HCT116 (cell line): ENCODE measurements at regions not wholly inside any gene's neighbourhood (a gene's known extent, or its start where the extent isn't known, plus 50 kb on each side); places are given as distances from the start of the nearest gene placed in this dataset.
A peak's percentile ranks its signal among the peaks of the same experiment; 100 is the strongest.
"Not testable (repeated sequence)": the region's sequence is repeated elsewhere in the genome, so short reads cannot be mapped to it uniquely, and the experiment has no call there.

Experiments used
- ATAC-seq: fragments of 200-7000 bp; cut with Tn5 transposase; 2 replicates; pipeline ENCODE4 v1.9.1; 2020; ENCODE audit warnings: mild to moderate bottlenecking, moderate library complexity
- BruUV-seq: library from RNA; stranded (reverse); fragments of 400-500 nt; replicated peaks from 2 replicates; lab custom pipeline; 2021; lab: Mats Ljungman, UMichigan
- CTCF ChIA-PET: fragments of 300-600 bp; sonication (Branson Sonifier 250); formaldehyde crosslinking; loops from one replicate; lab custom pipeline; 2021; ENCODE audit warnings: antibody characterized with exemption; lab: Charles Lee
- POLR2A ChIA-PET: fragments of 300-600, 350-600 bp; sonication (Branson Sonifier 250); formaldehyde crosslinking; loops from one replicate; lab custom pipeline; 2021; ENCODE audit warnings: antibody characterized with exemption; lab: Charles Lee
- RAD21 ChIA-PET, 2 experiments: fragments of 300-600 bp; sonication (Branson Sonifier 250); formaldehyde crosslinking; loops; one replicate each; lab custom pipeline; 2023; ENCODE audit warnings: low total read pairs in 2 of 2; ENCODE audit not compliant: uncharacterized antibody in 2 of 2, unreplicated experiment in 2 of 2, low non-redundant PET in 1 of 2; lab: Charles Lee
- DNase-seq: peaks from one replicate; pipeline ENCODE4 v3.0.0-alpha.2; 2010; ENCODE audit warnings: low read depth, low spot score
- H2AFZ ChIP-seq: fragments of 200-600 bp; shearing (Covaris generic), sonication (generic); 2 replicates; pipeline ENCODE4 v1.6.1; 2017; ENCODE audit warnings: low read depth, mixed run types, mixed read lengths, antibody characterized with exemption, low read length; ENCODE audit not compliant: poor library complexity, severe bottlenecking
- H3K27ac ChIP-seq: 2 replicates; pipeline ENCODE4 v1.5.1; 2012; ENCODE audit warnings: low read depth, low read length
- H3K27me3 ChIP-seq: fragments of 200-600 bp; sonication (generic); 2 replicates; pipeline ENCODE4 v1.6.1; 2016; ENCODE audit warnings: mixed run types, low read length, mixed read lengths; ENCODE audit not compliant: insufficient read depth
- H3K36me3 ChIP-seq, 2 experiments: fragments of 200-500 bp in 1 of 2; fragments of 200-600 bp in 1 of 2; sonication (Bioruptor generic) in 1 of 2; sonication (generic) in 1 of 2; 2 replicates each; pipeline versions ENCODE4 v1.5.1 to v1.6.1; 2014 to 2016; ENCODE audit warnings: low read length in 2 of 2, inconsistent platforms in 1 of 2, mixed read lengths in 1 of 2, mixed run types in 1 of 2; ENCODE audit not compliant: insufficient read depth in 2 of 2, control insufficient read depth in 1 of 2
- H3K4me1 ChIP-seq, 2 experiments: fragments of 200-600 bp in 1 of 2; sonication (generic) in 1 of 2; 2 replicates each; pipeline versions ENCODE4 v1.5.1 to v1.6.1; 2012 to 2017; ENCODE audit warnings: low read length in 2 of 2, inconsistent platforms in 1 of 2, mild to moderate bottlenecking in 1 of 2, mixed read lengths in 1 of 2, mixed run types in 1 of 2, moderate library complexity in 1 of 2; ENCODE audit not compliant: insufficient read depth in 2 of 2, control insufficient read depth in 1 of 2
- H3K4me2 ChIP-seq: fragments of 200-600 bp; sonication (generic); 2 replicates; pipeline ENCODE4 v1.6.1; 2017; ENCODE audit warnings: mixed run types, low read length, mixed read lengths
- H3K4me3 ChIP-seq, 2 experiments: fragments of 200-600 bp in 1 of 2; sonication (generic) in 1 of 2; replicated peaks in 1 of 2; 2 replicates each; pipeline ENCODE4 v1.5.1; 2011 to 2016; ENCODE audit warnings: low read length in 2 of 2, control low read depth in 1 of 2, low read depth in 1 of 2, mild to moderate bottlenecking in 1 of 2, mixed read lengths in 1 of 2, mixed run types in 1 of 2
- H3K79me2 ChIP-seq: fragments of 200-600 bp; sonication (generic); 2 replicates; pipeline ENCODE4 v1.6.1; 2017; ENCODE audit warnings: mild to moderate bottlenecking, mixed run types, low read length, moderate library complexity, mixed read lengths; ENCODE audit not compliant: insufficient read depth
- H3K9ac ChIP-seq: fragments of 200-600 bp; sonication (generic); 2 replicates; pipeline ENCODE4 v1.6.1; 2016; ENCODE audit warnings: low read length, mixed read lengths
- H3K9me2 ChIP-seq: fragments of 200-600 bp; sonication (generic), shearing (Covaris generic); 2 replicates; pipeline ENCODE4 v1.6.1; 2017; ENCODE audit warnings: mixed run types, mild to moderate bottlenecking, moderate library complexity; ENCODE audit not compliant: insufficient read depth
- H3K9me3 ChIP-seq, 2 experiments: fragments of 200-500 bp in 1 of 2; fragments of 200-600 bp in 1 of 2; sonication (Bioruptor generic) in 1 of 2; sonication (generic) in 1 of 2; 2 replicates each; pipeline ENCODE4 v1.6.1; 2014 to 2017; ENCODE audit warnings: low read length in 2 of 2, mixed read lengths in 2 of 2, inconsistent platforms in 1 of 2, low read depth in 1 of 2, mild to moderate bottlenecking in 1 of 2, mixed run types in 1 of 2, moderate library complexity in 1 of 2; ENCODE audit not compliant: control insufficient read depth in 1 of 2, insufficient read depth in 1 of 2
- H4K20me1 ChIP-seq: fragments of 200-600 bp; sonication (generic), shearing (Covaris generic); 2 replicates; pipeline ENCODE4 v1.6.1; 2017; ENCODE audit warnings: mixed run types, mild to moderate bottlenecking, moderate library complexity; ENCODE audit not compliant: insufficient read depth
- RAD21 ChIP-seq: IDR thresholded peaks from 2 replicates; pipeline ENCODE4 v1.6.1; 2012; ENCODE audit warnings: low read depth, mild to moderate bottlenecking
- intact Hi-C: fragments of 100-400 bp; cut with micrococcal nuclease; formaldehyde crosslinking; loops from 2 replicates; pipeline ENCODE4 v1.10.0; 2022
- TF ChIP-seq, protein P1 (sequence below), 3 experiments: fragments of 200-600 bp in 1 of 3; sonication (generic) in 1 of 3; IDR thresholded peaks in 2 of 3; conservative IDR thresholded peaks in 1 of 3; 2 replicates each; pipeline ENCODE4 v1.5.1; 2012 to 2017; ENCODE audit warnings: low read depth in 2 of 3, low read length in 2 of 3, antibody characterized with exemption in 1 of 3, borderline replicate concordance in 1 of 3, control low read depth in 1 of 3, mild to moderate bottlenecking in 1 of 3, mixed read lengths in 1 of 3, mixed run types in 1 of 3, moderate library complexity in 1 of 3; ENCODE audit not compliant: insufficient read depth in 1 of 3

DNA sequence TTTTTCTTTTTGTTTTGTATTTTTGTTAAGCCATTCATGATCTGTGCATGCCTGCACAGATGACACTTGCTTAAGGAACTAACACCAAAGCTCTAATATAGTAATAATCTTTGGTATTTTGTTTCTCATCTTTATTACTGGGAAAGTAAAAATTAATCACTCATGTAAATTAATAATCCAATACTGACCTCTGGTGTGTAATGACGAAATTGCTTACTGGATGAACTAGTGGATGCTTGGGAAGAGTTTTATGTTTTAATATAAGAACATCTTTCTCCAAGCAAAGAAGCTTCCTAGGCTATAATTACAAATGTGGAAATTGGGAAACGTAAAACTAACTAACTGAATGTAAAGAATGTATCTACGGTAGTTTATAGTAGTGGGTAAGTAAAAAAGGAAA is 147.9 kb downstream of the POTEC start:
- ATAC-seq, H3K27ac ChIP-seq, H3K27me3 ChIP-seq, H3K9me3 ChIP-seq, H3K79me2 ChIP-seq, DNase-seq, CTCF ChIA-PET, H3K9ac ChIP-seq, H3K4me2 ChIP-seq, POLR2A ChIA-PET, H3K4me1 ChIP-seq, H3K36me3 ChIP-seq, H2AFZ ChIP-seq, BruUV-seq, H3K4me3 ChIP-seq, RAD21 ChIA-PET, H4K20me1 ChIP-seq, H3K9me2 ChIP-seq: not testable (repeated sequence)
- intact Hi-C loops: loop anchor here (5.0 to 10.0 kb wide), 2 partner anchors 218 to 581 kb away; no protein-coding TSS in a partner anchor
- TF ChIP-seq, protein P1, sequence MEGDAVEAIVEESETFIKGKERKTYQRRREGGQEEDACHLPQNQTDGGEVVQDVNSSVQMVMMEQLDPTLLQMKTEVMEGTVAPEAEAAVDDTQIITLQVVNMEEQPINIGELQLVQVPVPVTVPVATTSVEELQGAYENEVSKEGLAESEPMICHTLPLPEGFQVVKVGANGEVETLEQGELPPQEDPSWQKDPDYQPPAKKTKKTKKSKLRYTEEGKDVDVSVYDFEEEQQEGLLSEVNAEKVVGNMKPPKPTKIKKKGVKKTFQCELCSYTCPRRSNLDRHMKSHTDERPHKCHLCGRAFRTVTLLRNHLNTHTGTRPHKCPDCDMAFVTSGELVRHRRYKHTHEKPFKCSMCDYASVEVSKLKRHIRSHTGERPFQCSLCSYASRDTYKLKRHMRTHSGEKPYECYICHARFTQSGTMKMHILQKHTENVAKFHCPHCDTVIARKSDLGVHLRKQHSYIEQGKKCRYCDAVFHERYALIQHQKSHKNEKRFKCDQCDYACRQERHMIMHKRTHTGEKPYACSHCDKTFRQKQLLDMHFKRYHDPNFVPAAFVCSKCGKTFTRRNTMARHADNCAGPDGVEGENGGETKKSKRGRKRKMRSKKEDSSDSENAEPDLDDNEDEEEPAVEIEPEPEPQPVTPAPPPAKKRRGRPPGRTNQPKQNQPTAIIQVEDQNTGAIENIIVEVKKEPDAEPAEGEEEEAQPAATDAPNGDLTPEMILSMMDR (IDR thresholded peaks at IDR 0.05 in 2 of 3, conservative IDR thresholded peaks at IDR 0.05 in 1 of 3; ENCODE audit: borderline replicate concordance in 1 of 3, insufficient read depth in 1 of 3, low read depth in 2 of 3, low read length in 2 of 3): peak in 2 of 3 experiments; percentile 28 to 31; a peak in 2 of 6 replicates
- TF ChIP-seq RAD21: peak; percentile 27; the same call in 1 of the 2 replicates

- DNase-seq, H3K27me3 ChIP-seq, H3K36me3 ChIP-seq, POLR2A ChIA-PET, H3K4me3 ChIP-seq, BruUV-seq, H2AFZ ChIP-seq, H3K4me2 ChIP-seq, H3K9ac ChIP-seq, H3K79me2 ChIP-seq, CTCF ChIA-PET, H3K4me1 ChIP-seq, H3K9me3 ChIP-seq, RAD21 ChIA-PET, H4K20me1 ChIP-seq, H3K9me2 ChIP-seq, ATAC-seq, H3K27ac ChIP-seq: not testable (repeated sequence)
- intact Hi-C loops: loop anchor here (10.0 kb wide), 1 partner anchor 579 kb away; no protein-coding TSS in a partner anchor
These were observed 149.8 kb downstream of the POTEC start for GRCh38 chr18:14393563-14394103.

- RAD21 ChIA-PET, H3K9me2 ChIP-seq, H3K27ac ChIP-seq, CTCF ChIA-PET, ATAC-seq, H3K4me2 ChIP-seq, H3K79me2 ChIP-seq, H3K36me3 ChIP-seq, H3K27me3 ChIP-seq, H2AFZ ChIP-seq, H3K9me3 ChIP-seq, POLR2A ChIA-PET, H3K4me3 ChIP-seq, H4K20me1 ChIP-seq, H3K4me1 ChIP-seq, DNase-seq, H3K9ac ChIP-seq, BruUV-seq: not testable (repeated sequence)
- intact Hi-C loops: loop anchor here (10.0 kb wide), 1 partner anchor 578 kb away; no protein-coding TSS in a partner anchor
These were observed 150.8 kb downstream of the POTEC start for GRCh38 chr18:14392604-14393003.

DNA sequence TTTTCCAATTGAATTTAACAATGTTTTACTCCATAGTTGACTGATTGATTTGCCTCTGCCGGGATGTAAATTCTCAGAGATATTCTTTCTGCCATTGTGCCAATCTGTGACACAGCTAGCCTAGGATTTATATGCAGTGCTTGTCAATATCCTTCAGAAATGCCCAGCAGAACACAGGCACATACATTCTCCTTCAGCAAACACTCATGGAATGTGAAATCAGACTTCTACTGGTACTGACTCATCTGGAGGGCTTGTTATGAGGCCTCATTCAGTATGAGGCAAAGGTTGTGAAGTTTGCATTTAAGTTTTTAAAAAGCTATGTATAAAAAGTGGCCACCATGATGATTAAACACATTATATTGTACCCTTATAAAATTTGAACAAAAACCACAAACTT is 158.4 kb downstream of the POTEC start:
- H3K4me3 ChIP-seq, H4K20me1 ChIP-seq, H3K27ac ChIP-seq, H3K79me2 ChIP-seq, H3K9ac ChIP-seq, RAD21 ChIA-PET, H3K9me2 ChIP-seq, H3K27me3 ChIP-seq, DNase-seq, POLR2A ChIA-PET, ATAC-seq, H2AFZ ChIP-seq, H3K4me2 ChIP-seq, H3K9me3 ChIP-seq, BruUV-seq, H3K4me1 ChIP-seq, intact Hi-C loops, CTCF ChIA-PET, H3K36me3 ChIP-seq: not testable (repeated sequence)
